ENCODE measurements at regions not wholly inside any gene's neighbourhood (a gene's known extent, or its start where the extent isn't known, plus 50 kb on each side); places are given as distances from the start of the nearest gene placed in this dataset.

DNA sequence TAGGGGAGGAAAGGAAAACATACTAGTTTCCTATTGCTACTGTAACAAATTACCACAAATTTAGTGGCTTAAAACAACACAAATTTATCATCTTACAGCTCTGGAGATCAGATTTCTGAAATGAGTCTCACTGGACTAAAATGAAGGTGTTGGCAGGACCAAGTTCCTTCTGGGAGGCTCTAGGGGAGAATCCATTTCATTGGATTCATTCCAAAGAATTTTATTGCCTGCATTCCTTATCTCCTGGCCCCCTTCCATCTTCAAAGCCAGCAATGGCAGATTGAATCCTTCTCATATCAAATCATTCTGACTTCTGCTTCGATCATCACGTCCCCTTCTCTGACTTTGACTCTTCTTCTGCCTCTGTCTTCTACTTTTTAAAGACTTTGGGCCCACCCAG, 250.9 kb downstream of the IRS1 start:
- Histone ChIP-seq H2AK5ac (ENCODE audit: insufficient read length, low read length) (no peak overlapping the region), H4K20me1 (ENCODE audit: control insufficient read depth, insufficient read depth, insufficient read length) (no peaks in the 10 kb centered on the region), H3K9me3 (ENCODE audit: control insufficient read depth, low read depth, low read length) (no peaks in the 10 kb centered on the region), H3K23me2 (ENCODE audit: insufficient read length, low read depth, low read length, poor library complexity, severe bottlenecking) (no peaks in the 10 kb centered on the region), H3K9ac (ENCODE audit: extremely low read depth, insufficient read length, low read length) (no peak overlapping the region), H3K4ac (ENCODE audit: low read depth, low read length) (no peak overlapping the region), H2BK15ac (ENCODE audit: low read depth, low read length) (no peak overlapping the region), H3T11ph (ENCODE audit: low read length) (no peak overlapping the region), H3K27me3 (ENCODE audit: insufficient read depth, low read length) (no peaks in the 10 kb centered on the region), H2BK120ac (ENCODE audit: low read depth, low read length, poor library complexity, severe bottlenecking) (no peak overlapping the region), H4K5ac (ENCODE audit: insufficient read length, low read depth, low read length) (no peak overlapping the region), H2BK20ac (ENCODE audit: low read depth, low read length, poor library complexity, severe bottlenecking) (no peak overlapping the region), H3K23ac (ENCODE audit: insufficient read length, low read depth, low read length) (no peak overlapping the region), H3K4me2 (ENCODE audit: insufficient read depth, insufficient read length, low read length) (no peak overlapping the region), H2AFZ (ENCODE audit: low read length) (no peak overlapping the region), H2BK12ac (ENCODE audit: insufficient read length, low read depth, low read length) (no peak overlapping the region), H3K14ac (ENCODE audit: insufficient read depth, low read length) (no peak overlapping the region), H3K4me1 (ENCODE audit: insufficient read depth, low read length) (peaks cover 7% of the 10 kb centered on the region; the same call in 1 of the 2 replicates), H3K27ac (ENCODE audit: insufficient read length, low read depth, low read length) (no peak overlapping the region), H3K18ac (ENCODE audit: insufficient read length, low read depth, low read length) (no peak overlapping the region), H3K79me2 (ENCODE audit: insufficient read depth, low read length) (no peaks in the 10 kb centered on the region), H3K79me1 (ENCODE audit: insufficient read depth, low read depth, low read length, poor library complexity, severe bottlenecking) (no peaks in the 10 kb centered on the region), H4K8ac (replicated peaks; ENCODE audit: insufficient read length, low read depth, low read length) (no peak overlapping the region), H4K91ac (ENCODE audit: insufficient read length, low read depth, low read length) (no peak overlapping the region), H3K56ac (ENCODE audit: insufficient read length, low read depth, low read length) (no peak overlapping the region), H2BK5ac (ENCODE audit: insufficient read length, low read length) (no peak overlapping the region)
- Mint-ChIP-seq H3K4me1 (peaks cover 17% of the 10 kb centered on the region in 2 experiments), H3K9me3 (peaks cover 2 to 4% of the 10 kb centered on the region in 2 experiments; a peak in 1 of 5 replicates), H3K27ac (peak overlapping the region in 1 of 3 experiments; percentile 46; a peak in 1 of 7 replicates), H3K36me3 (ENCODE audit: insufficient read depth in 1 of 3, low read depth in 3 of 3) (no peaks in the 10 kb centered on the region), H3K27me3 (ENCODE audit: low read depth) (no peaks in the 10 kb centered on the region), H3K4me3 (no peak overlapping the region)
- no peak for DNase-seq
- no CpG with 5 or more reads among the region's 2 CpGs for WGBS (ENCODE audit: extremely low coverage, insufficient read length, low lambda C conversion rate)
- TF ChIP-seq, protein P1, sequence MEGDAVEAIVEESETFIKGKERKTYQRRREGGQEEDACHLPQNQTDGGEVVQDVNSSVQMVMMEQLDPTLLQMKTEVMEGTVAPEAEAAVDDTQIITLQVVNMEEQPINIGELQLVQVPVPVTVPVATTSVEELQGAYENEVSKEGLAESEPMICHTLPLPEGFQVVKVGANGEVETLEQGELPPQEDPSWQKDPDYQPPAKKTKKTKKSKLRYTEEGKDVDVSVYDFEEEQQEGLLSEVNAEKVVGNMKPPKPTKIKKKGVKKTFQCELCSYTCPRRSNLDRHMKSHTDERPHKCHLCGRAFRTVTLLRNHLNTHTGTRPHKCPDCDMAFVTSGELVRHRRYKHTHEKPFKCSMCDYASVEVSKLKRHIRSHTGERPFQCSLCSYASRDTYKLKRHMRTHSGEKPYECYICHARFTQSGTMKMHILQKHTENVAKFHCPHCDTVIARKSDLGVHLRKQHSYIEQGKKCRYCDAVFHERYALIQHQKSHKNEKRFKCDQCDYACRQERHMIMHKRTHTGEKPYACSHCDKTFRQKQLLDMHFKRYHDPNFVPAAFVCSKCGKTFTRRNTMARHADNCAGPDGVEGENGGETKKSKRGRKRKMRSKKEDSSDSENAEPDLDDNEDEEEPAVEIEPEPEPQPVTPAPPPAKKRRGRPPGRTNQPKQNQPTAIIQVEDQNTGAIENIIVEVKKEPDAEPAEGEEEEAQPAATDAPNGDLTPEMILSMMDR (conservative IDR thresholded peaks at IDR 0.05), result no peak

Measured in H9 (cell line).